ENCODE measurements at regions not wholly inside any gene's neighbourhood (a gene's known extent, or its start where the extent isn't known, plus 50 kb on each side); places are given as distances from the start of the nearest gene placed in this dataset.

GRCh38 chr14:86940106-86940505, 1052.9 kb downstream of the GALC start:
- TF ChIP-seq, protein P1, sequence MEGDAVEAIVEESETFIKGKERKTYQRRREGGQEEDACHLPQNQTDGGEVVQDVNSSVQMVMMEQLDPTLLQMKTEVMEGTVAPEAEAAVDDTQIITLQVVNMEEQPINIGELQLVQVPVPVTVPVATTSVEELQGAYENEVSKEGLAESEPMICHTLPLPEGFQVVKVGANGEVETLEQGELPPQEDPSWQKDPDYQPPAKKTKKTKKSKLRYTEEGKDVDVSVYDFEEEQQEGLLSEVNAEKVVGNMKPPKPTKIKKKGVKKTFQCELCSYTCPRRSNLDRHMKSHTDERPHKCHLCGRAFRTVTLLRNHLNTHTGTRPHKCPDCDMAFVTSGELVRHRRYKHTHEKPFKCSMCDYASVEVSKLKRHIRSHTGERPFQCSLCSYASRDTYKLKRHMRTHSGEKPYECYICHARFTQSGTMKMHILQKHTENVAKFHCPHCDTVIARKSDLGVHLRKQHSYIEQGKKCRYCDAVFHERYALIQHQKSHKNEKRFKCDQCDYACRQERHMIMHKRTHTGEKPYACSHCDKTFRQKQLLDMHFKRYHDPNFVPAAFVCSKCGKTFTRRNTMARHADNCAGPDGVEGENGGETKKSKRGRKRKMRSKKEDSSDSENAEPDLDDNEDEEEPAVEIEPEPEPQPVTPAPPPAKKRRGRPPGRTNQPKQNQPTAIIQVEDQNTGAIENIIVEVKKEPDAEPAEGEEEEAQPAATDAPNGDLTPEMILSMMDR (IDR thresholded peaks at IDR 0.05): no peak
- TF ChIP-seq POLR2A (IDR thresholded peaks at IDR 0.05) (no peak), EP300 (IDR thresholded peaks at IDR 0.05) (no peak)
